LNCaP clone FGC (cell line): ENCODE measurements at regions not wholly inside any gene's neighbourhood (a gene's known extent, or its start where the extent isn't known, plus 50 kb on each side); places are given as distances from the start of the nearest gene placed in this dataset.

Source experiments
- DNase-seq: peaks from one replicate; pipeline ENCODE4 v3.0.0-alpha.2; 2011; ENCODE audit warnings: low read depth
- H3K4me3 ChIP-seq: 2 replicates; pipeline ENCODE4 v1.5.1; 2011; ENCODE audit warnings: mild to moderate bottlenecking, low read depth, low read length, control low read depth
- CTCF ChIP-seq: IDR thresholded peaks from 2 replicates; pipeline ENCODE4 v1.5.1; 2012; ENCODE audit warnings: mild to moderate bottlenecking; ENCODE audit not compliant: control insufficient read depth, insufficient read depth; ENCODE audit errors: extremely low read depth

- no peak for TF ChIP-seq CTCF
- DNase-seq: no peak
- H3K4me3 ChIP-seq: no peak overlapping the region
Measured at GRCh38 chr4:167541286-167541685, 307.0 kb upstream of the SPOCK3 start.

- no peak overlapping the region for H3K4me3 ChIP-seq
- no peak for DNase-seq
- TF ChIP-seq CTCF: no peak
Measured at GRCh38 chr4:167544391-167544790, 310.1 kb upstream of the SPOCK3 start.

- H3K4me3 ChIP-seq: no peak overlapping the region
- TF ChIP-seq CTCF: no peak
- DNase-seq: no peak
Measured at GRCh38 chr4:167550021-167550420, 315.7 kb upstream of the SPOCK3 start.

GRCh38 chr4:167555338-167556022 is 321.2 kb upstream of the SPOCK3 start:
- DNase-seq: no peak
- no peak overlapping the region for H3K4me3 ChIP-seq
- TF ChIP-seq CTCF: no peak

GRCh38 chr4:167578906-167579305 is 344.6 kb upstream of the SPOCK3 start:
- no peak for TF ChIP-seq CTCF
- no peak overlapping the region for H3K4me3 ChIP-seq
- no peak for DNase-seq

GRCh38 chr4:167581449-167581965 is 347.2 kb upstream of the SPOCK3 start:
- TF ChIP-seq CTCF: no peak
- H3K4me3 ChIP-seq: no peak overlapping the region
- no peak for DNase-seq

GRCh38 chr4:167587361-167587760 is 353.1 kb upstream of the SPOCK3 start:
- no peak overlapping the region for H3K4me3 ChIP-seq
- no peak for TF ChIP-seq CTCF
- DNase-seq: no peak
